Fibroblast of peridontal ligament (primary cell): ENCODE measurements at regions not wholly inside any gene's neighbourhood (a gene's known extent, or its start where the extent isn't known, plus 50 kb on each side); places are given as distances from the start of the nearest gene placed in this dataset.
"Not testable (repeated sequence)": the region's sequence is repeated elsewhere in the genome, so short reads cannot be mapped to it uniquely, and the experiment has no call there.

ENCODE experiments used
- DNase-seq: peaks from one replicate; pipeline ENCODE4 v3.0.0-alpha.2; 2010; ENCODE audit errors: extremely low read depth

DNA sequence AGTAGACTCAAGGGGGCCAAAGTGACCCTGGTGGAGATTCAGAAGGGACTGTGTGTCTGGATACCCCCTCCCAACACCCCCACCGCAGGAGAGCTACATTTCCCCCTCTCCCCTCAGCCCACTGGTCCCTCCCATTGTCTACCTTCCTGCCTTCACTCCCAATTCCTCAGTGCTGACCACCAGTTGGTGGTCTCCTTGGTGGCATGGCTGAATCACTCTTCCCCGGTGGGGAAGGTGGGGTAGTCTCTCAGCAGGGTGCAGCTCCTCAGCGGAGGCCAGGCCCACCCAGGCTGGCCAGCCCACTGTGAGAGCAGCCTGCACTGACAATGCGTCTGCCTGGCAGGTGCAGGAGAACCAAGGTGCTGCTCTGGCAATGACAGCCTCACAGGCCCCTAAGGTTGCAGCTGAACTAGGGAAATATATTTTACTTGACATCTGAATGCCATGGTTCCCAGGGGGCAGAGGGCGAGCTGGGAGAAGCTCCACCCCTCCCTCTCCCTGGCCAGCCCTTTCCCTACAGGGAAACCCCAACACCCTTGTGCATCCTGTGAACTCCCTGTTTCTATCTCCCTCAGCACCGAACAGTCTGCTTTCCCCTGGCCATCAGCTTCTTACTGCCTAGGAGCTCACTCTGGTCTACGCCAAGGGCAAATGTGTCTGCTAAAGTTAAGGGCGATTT, 62.6 kb upstream of the PAX8 start:
- DNase-seq, result no peak

DNA sequence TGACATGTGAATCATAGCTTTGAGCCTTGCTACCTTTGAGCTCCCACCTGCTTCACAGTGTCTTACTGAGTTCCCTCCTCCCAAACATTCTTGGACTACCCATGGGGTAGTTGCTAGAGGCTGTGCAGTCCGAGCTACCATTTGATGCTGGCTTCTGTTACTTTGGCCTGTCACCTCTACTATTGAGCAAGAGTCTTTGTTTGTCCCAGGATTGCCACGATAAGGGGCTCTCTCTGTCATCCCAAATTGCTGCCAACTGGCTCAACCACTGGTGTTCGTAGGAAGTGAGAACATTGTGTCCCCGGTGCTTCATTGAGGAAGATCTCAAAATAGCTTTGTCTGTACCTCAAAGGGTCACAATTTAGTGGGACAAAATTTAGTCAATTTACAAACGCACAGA, 59.1 kb upstream of the PAX8 start:
- no peak for DNase-seq

DNA sequence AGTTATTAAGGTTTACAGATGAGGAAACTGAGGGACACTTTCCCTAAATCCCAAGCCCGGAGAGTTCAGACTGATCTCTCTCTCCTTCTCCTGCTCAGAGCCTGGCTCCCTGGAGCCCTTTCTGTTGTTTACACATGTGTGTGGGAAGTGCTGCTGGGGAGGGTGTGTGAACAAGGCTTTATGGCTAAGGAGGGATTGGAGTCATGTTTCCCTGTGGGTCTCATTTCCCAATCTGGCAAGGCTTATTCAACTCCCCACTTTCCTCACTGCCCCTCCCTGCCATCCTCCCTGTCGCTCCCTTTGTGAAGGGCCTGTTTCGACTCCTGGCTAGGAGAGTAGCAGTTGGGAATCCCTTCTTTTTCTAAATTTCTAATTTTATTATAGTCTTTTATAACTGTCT, 57.3 kb upstream of the PAX8 start:
- peak; percentile 12 for DNase-seq

- DNase-seq, result no peak
These were observed 55.4 kb upstream of the PAX8 start for GRCh38 chr2:113334147-113334546.

DNA sequence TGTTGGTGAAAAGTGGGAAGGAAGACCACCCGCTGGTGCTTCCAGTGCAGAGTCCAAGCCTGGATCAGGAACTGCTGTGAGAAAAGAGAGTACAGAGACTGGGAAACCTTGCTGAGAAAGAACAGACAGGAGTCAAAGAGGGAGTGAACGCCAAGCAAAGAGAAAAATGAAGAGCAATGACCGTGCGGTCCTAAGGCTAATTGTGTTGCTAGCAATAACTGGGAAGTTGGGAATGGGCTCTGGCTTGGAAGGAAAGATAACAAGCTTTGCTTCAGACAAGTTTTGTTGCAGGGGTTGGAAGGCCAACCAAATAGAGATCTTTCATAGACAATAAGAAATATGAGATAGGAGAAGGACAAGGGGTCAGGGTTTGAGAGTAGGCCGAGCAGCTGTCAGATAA, 55.0 kb upstream of the PAX8 start:
- DNase-seq, result not testable (repeated sequence)

- not testable (repeated sequence) for DNase-seq
These were observed 51.5 kb upstream of the PAX8 start for GRCh38 chr2:113330060-113330767.

DNA sequence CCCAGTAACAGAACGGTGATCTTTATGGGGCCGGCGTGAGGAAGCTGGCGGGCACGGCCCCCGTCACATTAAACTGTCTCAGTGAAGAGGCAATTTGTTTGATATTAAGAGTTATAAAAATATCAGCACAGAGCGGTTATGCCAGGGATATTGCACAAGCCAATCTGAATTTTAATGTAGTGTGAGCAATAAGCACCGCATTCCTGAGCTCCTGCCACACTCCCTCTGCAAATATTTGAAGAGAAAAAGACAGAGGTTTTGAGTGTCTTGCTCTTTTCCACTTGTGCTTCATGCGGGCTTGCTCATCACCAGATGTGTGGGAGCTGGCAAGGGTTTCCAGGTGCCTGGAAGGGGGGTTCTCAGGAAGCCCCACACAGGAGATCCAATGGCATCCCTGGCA, 50.3 kb upstream of the PAX8 start:
- DNase-seq, result not testable (repeated sequence)

DNA sequence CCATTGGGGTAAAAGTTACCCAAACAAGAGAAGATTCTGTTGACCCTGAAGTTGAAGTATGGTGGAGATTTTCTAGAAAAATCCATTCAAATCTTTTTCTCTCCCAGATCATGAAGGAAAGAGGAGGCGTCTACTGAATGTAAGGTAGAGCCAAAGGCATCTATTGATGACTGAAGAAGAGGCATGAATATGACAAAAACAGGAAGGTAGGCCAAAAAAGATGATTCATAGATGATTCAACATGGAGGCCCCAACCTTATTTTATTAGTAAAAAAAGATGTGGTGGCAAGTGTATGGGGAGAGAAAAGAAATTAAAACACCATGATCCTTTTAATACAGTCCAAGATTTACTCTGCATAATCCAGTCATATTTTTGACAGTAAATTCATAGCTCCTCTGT, 49.9 kb upstream of the PAX8 start:
- DNase-seq, result not testable (repeated sequence)
